HEK293T (cell line): ENCODE measurements at regions not wholly inside any gene's neighbourhood (a gene's known extent, or its start where the extent isn't known, plus 50 kb on each side); places are given as distances from the start of the nearest gene placed in this dataset.
"Not testable (repeated sequence)": the region's sequence is repeated elsewhere in the genome, so short reads cannot be mapped to it uniquely, and the experiment has no call there.

Source experiments
- CTCF ChIA-PET: fragments of 350-600 bp; formaldehyde crosslinking; extraction: SDS; loops from one replicate; lab custom pipeline; 2021; ENCODE audit warnings: antibody characterized with exemption, inconsistent platforms; lab: Yijun Ruan, JAX
- POLR2A ChIA-PET: fragments of 350-600 bp; formaldehyde crosslinking; extraction: SDS; loops from one replicate; lab custom pipeline; 2020; ENCODE audit warnings: antibody characterized with exemption, inconsistent platforms; lab: Yijun Ruan, JAX
- DNase-seq: peaks from one replicate; pipeline ENCODE4 v3.0.0; 2012; ENCODE audit warnings: mixed read lengths; ENCODE audit errors: extremely low spot score
- ARNT ChIP-seq: fragments of 450-650 bp; IDR thresholded peaks from 2 replicates; pipeline ENCODE4 v1.6.1; 2017; ENCODE audit warnings: mild to moderate bottlenecking
- BHLHE40 ChIP-seq: fragments of 450-650 bp; IDR thresholded peaks from 2 replicates; pipeline ENCODE4 v1.6.1; 2016; ENCODE audit warnings: mild to moderate bottlenecking, moderate library complexity, borderline replicate concordance
- CTBP1 ChIP-seq: fragments of 450-650 bp; IDR thresholded peaks from 2 replicates; pipeline ENCODE4 v1.6.1; 2016; ENCODE audit warnings: borderline replicate concordance
- ELF4 ChIP-seq: fragments of 450-650 bp; IDR thresholded peaks from 2 replicates; pipeline ENCODE4 v1.6.1; 2017; ENCODE audit warnings: antibody characterized with exemption
- FOXA1 ChIP-seq: fragments of 450-650 bp; IDR thresholded peaks from 2 replicates; pipeline ENCODE4 v1.6.1; 2016; ENCODE audit warnings: mild to moderate bottlenecking
- FOXK2 ChIP-seq: fragments of 450-650 bp; IDR thresholded peaks from 2 replicates; pipeline ENCODE4 v1.6.1; 2016; ENCODE audit warnings: mild to moderate bottlenecking
- FOXM1 ChIP-seq: fragments of 450-650 bp; IDR thresholded peaks from 2 replicates; pipeline ENCODE4 v1.6.1; 2017; ENCODE audit warnings: mild to moderate bottlenecking, borderline replicate concordance
- HDGF ChIP-seq: fragments of 450-650 bp; IDR thresholded peaks from 2 replicates; pipeline ENCODE4 v1.6.1; 2017; ENCODE audit warnings: antibody characterized with exemption, borderline replicate concordance
- L3MBTL2 ChIP-seq: fragments of 450-650 bp; conservative IDR thresholded peaks from 2 replicates; pipeline ENCODE4 v1.6.1; 2016; ENCODE audit warnings: mild to moderate bottlenecking
- LEF1 ChIP-seq: fragments of 450-650 bp; IDR thresholded peaks from 2 replicates; pipeline ENCODE4 v1.6.1; 2017; ENCODE audit warnings: mild to moderate bottlenecking, borderline replicate concordance
- NFRKB ChIP-seq: fragments of 450-650 bp; IDR thresholded peaks from 2 replicates; pipeline ENCODE4 v1.6.1; 2016; ENCODE audit warnings: mild to moderate bottlenecking, moderate library complexity
- SP1 ChIP-seq: fragments of 450-650 bp; IDR thresholded peaks from 2 replicates; pipeline ENCODE4 v1.6.1; 2017
- SUZ12 ChIP-seq: fragments of 450-650 bp; IDR thresholded peaks from 2 replicates; pipeline ENCODE4 v1.6.1; 2016; ENCODE audit warnings: mild to moderate bottlenecking
- TARDBP ChIP-seq: fragments of 450-650 bp; IDR thresholded peaks from 2 replicates; pipeline ENCODE4 v1.6.1; 2016
- ZNF384 ChIP-seq: fragments of 450-650 bp; IDR thresholded peaks from 2 replicates; pipeline ENCODE4 v1.6.1; 2016
- TF ChIP-seq, protein P1 (sequence below): fragments of 450-650 bp; IDR thresholded peaks from 2 replicates; pipeline ENCODE4 v1.6.1; 2016

DNA sequence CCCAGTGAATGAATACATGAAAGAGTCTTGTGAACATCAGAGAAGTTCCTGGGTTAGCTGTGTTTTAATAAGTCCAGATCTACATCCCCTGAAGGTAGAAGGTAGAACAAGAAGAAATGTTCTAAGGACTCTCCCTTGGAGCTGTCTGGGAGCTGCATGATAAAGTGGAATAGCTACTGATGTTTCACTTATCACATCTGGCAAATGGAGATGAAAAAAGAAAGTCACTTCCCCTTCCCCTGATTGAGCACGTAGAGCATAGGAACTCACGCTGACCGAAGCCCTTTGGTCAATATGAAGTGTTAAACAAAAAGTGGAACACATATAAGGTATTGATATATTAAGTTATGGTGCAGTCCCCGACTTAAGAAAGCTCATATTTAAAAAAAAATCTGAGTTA lies 53.2 kb upstream of the PARP1 start:
- ChIA-PET CTCF (interaction anchor here (1.5 kb wide), 1 partner anchor 29 kb away, joined by 5 read pairs; no protein-coding TSS in a partner anchor), POLR2A (no interaction called here)
- TF ChIP-seq FOXK2 (no peak), L3MBTL2 (no peak), LEF1 (no peak), ELF4 (no peak), ARNT (no peak), FOXA1 (no peak), HDGF (no peak), TARDBP (no peak), CTBP1 (no peak)
- TF ChIP-seq, protein P1, sequence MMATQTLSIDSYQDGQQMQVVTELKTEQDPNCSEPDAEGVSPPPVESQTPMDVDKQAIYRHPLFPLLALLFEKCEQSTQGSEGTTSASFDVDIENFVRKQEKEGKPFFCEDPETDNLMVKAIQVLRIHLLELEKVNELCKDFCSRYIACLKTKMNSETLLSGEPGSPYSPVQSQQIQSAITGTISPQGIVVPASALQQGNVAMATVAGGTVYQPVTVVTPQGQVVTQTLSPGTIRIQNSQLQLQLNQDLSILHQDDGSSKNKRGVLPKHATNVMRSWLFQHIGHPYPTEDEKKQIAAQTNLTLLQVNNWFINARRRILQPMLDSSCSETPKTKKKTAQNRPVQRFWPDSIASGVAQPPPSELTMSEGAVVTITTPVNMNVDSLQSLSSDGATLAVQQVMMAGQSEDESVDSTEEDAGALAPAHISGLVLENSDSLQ: no peak
- DNase-seq: no peak

DNA sequence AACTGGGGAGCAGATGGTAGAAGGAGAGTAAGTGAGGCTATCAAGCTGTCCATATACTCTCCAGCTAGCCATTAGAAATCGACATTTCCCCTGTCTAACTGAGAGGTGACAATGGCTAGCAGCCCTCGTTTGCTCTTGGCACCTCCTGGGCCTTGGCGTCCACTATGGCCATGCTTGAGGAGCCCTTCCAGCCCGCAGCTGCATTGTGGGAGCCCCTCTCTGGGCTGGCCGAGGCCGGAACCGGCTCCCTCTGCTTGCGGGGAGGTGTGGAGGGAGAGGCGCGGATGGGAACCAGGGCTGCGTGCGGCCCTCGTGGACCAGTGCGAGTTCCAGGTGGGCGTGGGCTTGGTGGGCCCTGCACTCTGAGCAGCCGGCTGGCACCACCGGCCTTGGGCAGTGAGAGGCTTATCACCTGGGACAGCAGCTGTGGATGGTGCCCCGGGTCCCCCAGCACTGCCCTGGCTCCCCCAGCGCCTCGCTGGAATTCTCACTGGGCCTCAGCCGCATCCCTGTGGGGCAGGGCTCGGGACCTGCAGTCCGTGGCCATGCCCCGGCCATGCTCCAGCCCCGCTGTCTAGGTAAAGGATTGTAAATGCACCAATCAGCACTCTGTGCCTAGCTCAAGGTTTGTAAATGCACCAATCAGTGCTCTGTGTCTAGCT lies 56.2 kb upstream of the PARP1 start:
- no peak for DNase-seq
- CTCF ChIA-PET: no interaction called here
- TF ChIP-seq ARNT (no peak), HDGF (no peak), ZNF384 (no peak), LEF1 (no peak)
- TF ChIP-seq, protein P1: no peak
- POLR2A ChIA-PET: interaction anchor here (1.0 kb wide), 1 partner anchor 56 kb away, joined by 3 read pairs; the partner anchor contains the start of gene PARP1

DNA sequence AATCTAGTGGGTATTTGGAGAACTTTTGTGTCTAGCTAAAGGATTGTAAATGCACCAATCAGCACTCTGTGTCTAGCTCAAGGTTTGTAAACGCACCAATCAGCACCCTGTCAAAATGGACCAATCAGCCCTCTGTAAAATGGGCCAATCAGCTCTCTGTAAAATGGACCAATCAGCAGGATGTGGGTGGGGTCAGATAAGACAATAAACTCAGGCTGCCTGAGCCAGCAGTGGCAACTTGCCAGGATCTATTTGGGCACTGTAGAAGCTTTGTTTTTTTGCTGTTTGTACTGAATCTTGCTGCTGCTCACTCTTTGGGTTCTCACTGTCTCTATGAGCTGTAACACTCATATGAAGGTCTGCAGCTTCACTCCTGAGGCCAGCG lies 56.7 kb upstream of the PARP1 start:
- POLR2A ChIA-PET: interaction anchor here (1.0 kb wide), 1 partner anchor 57 kb away, joined by 3 read pairs; the partner anchor contains the start of gene PARP1
- DNase-seq, CTCF ChIA-PET: not testable (repeated sequence)

DNA sequence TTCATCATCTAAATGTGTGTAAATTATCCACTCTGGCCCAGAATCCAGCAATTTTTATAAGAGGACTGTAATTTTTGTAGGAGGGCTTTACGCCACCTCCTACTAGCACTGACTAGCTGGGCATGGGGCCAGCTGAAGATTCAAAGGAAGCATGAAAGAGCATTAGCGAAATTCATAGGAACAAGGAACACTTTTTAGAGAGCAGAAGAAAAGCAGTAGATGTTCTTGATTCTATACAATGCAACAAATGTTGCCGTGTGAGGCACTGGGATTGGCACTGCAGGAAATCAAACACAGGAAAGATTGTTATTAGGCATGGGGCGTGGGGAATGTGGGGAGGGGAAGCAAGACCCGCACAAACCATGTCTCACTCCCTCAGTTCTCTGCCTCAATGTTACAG lies 58.4 kb upstream of the PARP1 start:
- TF ChIP-seq FOXK2 (no peak), L3MBTL2 (no peak)
- no peak for DNase-seq
- ChIA-PET POLR2A (no interaction called here), CTCF (no interaction called here)

- TF ChIP-seq ARNT (no peak), FOXM1 (no peak), TARDBP (no peak), CTBP1 (no peak), BHLHE40 (0 out of 2 replicates have a peak, but pooled peaks have one; percentile 27), ZNF384 (no peak), FOXA1 (no peak), FOXK2 (no peak)
- POLR2A ChIA-PET: interaction anchor here (1.1 kb wide), 1 partner anchor 10 kb away, joined by 3 read pairs; no protein-coding TSS in a partner anchor
- no peak for DNase-seq
- CTCF ChIA-PET: interaction anchor here (0.6 kb wide), 1 partner anchor 10 kb away, joined by 3 read pairs; no protein-coding TSS in a partner anchor
Measured at GRCh38 chr1:226467443-226467842, 59.5 kb upstream of the PARP1 start.

- no peak for DNase-seq
- ChIA-PET POLR2A (interaction anchor here (1.1 to 1.5 kb wide), 2 partner anchors 14 to 63 kb away, joined by 3 to 4 read pairs; partner anchors contain the start of gene PARP1), CTCF (no interaction called here)
- no peak for TF ChIP-seq LEF1
- TF ChIP-seq CTBP1: no peak
- no peak for TF ChIP-seq FOXK2
- no peak for TF ChIP-seq ZNF384
- no peak for TF ChIP-seq ARNT
- TF ChIP-seq ELF4: no peak
- TF ChIP-seq L3MBTL2: no peak
- no peak for TF ChIP-seq TARDBP
- no peak for TF ChIP-seq FOXM1
- no peak for TF ChIP-seq BHLHE40
- TF ChIP-seq FOXA1: no peak
- no peak for TF ChIP-seq SP1
Measured at GRCh38 chr1:226470921-226471866, 63.3 kb upstream of the PARP1 start.

- DNase-seq: no peak
- POLR2A ChIA-PET: no interaction called here
- CTCF ChIA-PET: interaction anchor here (2.6 kb wide), 1 partner anchor 16 kb away, joined by 8 read pairs; no protein-coding TSS in a partner anchor
- TF ChIP-seq BHLHE40 (no peak), ELF4 (no peak), SUZ12 (no peak), FOXM1 (no peak), SP1 (no peak), ZNF384 (no peak), HDGF (no peak), ARNT (no peak), NFRKB (no peak), CTBP1 (no peak), FOXK2 (no peak), TARDBP (no peak), LEF1 (no peak), L3MBTL2 (no peak), FOXA1 (no peak)
- TF ChIP-seq, protein P1: no peak
Measured at GRCh38 chr1:226473325-226473724, 65.4 kb upstream of the PARP1 start.
